ENCODE measurements at regions not wholly inside any gene's neighbourhood (a gene's known extent, or its start where the extent isn't known, plus 50 kb on each side); places are given as distances from the start of the nearest gene placed in this dataset.

- TF ChIP-seq RAD21 (IDR thresholded peaks at IDR 0.05; ENCODE audit: low read depth) (no peak), EP300 (IDR thresholded peaks at IDR 0.05; ENCODE audit: borderline replicate concordance) (no peak), FOXM1 (IDR thresholded peaks at IDR 0.05; ENCODE audit: borderline replicate concordance, low read depth) (no peak)
- TF ChIP-seq, protein P1, sequence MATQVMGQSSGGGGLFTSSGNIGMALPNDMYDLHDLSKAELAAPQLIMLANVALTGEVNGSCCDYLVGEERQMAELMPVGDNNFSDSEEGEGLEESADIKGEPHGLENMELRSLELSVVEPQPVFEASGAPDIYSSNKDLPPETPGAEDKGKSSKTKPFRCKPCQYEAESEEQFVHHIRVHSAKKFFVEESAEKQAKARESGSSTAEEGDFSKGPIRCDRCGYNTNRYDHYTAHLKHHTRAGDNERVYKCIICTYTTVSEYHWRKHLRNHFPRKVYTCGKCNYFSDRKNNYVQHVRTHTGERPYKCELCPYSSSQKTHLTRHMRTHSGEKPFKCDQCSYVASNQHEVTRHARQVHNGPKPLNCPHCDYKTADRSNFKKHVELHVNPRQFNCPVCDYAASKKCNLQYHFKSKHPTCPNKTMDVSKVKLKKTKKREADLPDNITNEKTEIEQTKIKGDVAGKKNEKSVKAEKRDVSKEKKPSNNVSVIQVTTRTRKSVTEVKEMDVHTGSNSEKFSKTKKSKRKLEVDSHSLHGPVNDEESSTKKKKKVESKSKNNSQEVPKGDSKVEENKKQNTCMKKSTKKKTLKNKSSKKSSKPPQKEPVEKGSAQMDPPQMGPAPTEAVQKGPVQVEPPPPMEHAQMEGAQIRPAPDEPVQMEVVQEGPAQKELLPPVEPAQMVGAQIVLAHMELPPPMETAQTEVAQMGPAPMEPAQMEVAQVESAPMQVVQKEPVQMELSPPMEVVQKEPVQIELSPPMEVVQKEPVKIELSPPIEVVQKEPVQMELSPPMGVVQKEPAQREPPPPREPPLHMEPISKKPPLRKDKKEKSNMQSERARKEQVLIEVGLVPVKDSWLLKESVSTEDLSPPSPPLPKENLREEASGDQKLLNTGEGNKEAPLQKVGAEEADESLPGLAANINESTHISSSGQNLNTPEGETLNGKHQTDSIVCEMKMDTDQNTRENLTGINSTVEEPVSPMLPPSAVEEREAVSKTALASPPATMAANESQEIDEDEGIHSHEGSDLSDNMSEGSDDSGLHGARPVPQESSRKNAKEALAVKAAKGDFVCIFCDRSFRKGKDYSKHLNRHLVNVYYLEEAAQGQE (IDR thresholded peaks at IDR 0.05; ENCODE audit: low read depth): no peak
- TF ChIP-seq, protein P2, sequence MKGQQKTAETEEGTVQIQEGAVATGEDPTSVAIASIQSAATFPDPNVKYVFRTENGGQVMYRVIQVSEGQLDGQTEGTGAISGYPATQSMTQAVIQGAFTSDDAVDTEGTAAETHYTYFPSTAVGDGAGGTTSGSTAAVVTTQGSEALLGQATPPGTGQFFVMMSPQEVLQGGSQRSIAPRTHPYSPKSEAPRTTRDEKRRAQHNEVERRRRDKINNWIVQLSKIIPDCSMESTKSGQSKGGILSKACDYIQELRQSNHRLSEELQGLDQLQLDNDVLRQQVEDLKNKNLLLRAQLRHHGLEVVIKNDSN (IDR thresholded peaks at IDR 0.05): no peak
- TF ChIP-seq, protein P3, sequence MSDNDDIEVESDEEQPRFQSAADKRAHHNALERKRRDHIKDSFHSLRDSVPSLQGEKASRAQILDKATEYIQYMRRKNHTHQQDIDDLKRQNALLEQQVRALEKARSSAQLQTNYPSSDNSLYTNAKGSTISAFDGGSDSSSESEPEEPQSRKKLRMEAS (IDR thresholded peaks at IDR 0.05): no peak
Measured at GRCh38 chr7:51471210-51471980, 154.8 kb upstream of the COBL start.

Measured in Ishikawa (cell line).